Panc1 (cell line): ENCODE measurements at regions not wholly inside any gene's neighbourhood (a gene's known extent, or its start where the extent isn't known, plus 50 kb on each side); places are given as distances from the start of the nearest gene placed in this dataset.

ENCODE experiments used
- TCF7L2 ChIP-seq: IDR thresholded peaks from 2 replicates; pipeline ENCODE4 v1.6.1; 2011; ENCODE audit warnings: mild to moderate bottlenecking, low read depth, low read length, inconsistent platforms
- TF ChIP-seq, protein P1 (sequence below): fragments of 450-650 bp; IDR thresholded peaks from 2 replicates; pipeline ENCODE4 v1.5.1; 2017; ENCODE audit warnings: mild to moderate bottlenecking
- TF ChIP-seq, protein P2 (sequence below), 2 experiments: IDR thresholded peaks; 2 replicates each; pipeline ENCODE4 v1.6.1; 2011 to 2012; ENCODE audit warnings: low read depth in 2 of 2, control low read depth in 1 of 2, low read length in 1 of 2, mild to moderate bottlenecking in 1 of 2, moderate library complexity in 1 of 2; ENCODE audit not compliant: insufficient read depth in 1 of 2

GRCh38 chr9:73684601-73685000 is 532.9 kb downstream of the ANXA1 start:
- TF ChIP-seq, protein P1, sequence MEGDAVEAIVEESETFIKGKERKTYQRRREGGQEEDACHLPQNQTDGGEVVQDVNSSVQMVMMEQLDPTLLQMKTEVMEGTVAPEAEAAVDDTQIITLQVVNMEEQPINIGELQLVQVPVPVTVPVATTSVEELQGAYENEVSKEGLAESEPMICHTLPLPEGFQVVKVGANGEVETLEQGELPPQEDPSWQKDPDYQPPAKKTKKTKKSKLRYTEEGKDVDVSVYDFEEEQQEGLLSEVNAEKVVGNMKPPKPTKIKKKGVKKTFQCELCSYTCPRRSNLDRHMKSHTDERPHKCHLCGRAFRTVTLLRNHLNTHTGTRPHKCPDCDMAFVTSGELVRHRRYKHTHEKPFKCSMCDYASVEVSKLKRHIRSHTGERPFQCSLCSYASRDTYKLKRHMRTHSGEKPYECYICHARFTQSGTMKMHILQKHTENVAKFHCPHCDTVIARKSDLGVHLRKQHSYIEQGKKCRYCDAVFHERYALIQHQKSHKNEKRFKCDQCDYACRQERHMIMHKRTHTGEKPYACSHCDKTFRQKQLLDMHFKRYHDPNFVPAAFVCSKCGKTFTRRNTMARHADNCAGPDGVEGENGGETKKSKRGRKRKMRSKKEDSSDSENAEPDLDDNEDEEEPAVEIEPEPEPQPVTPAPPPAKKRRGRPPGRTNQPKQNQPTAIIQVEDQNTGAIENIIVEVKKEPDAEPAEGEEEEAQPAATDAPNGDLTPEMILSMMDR = no peak
- no peak for TF ChIP-seq TCF7L2
- TF ChIP-seq, protein P2, sequence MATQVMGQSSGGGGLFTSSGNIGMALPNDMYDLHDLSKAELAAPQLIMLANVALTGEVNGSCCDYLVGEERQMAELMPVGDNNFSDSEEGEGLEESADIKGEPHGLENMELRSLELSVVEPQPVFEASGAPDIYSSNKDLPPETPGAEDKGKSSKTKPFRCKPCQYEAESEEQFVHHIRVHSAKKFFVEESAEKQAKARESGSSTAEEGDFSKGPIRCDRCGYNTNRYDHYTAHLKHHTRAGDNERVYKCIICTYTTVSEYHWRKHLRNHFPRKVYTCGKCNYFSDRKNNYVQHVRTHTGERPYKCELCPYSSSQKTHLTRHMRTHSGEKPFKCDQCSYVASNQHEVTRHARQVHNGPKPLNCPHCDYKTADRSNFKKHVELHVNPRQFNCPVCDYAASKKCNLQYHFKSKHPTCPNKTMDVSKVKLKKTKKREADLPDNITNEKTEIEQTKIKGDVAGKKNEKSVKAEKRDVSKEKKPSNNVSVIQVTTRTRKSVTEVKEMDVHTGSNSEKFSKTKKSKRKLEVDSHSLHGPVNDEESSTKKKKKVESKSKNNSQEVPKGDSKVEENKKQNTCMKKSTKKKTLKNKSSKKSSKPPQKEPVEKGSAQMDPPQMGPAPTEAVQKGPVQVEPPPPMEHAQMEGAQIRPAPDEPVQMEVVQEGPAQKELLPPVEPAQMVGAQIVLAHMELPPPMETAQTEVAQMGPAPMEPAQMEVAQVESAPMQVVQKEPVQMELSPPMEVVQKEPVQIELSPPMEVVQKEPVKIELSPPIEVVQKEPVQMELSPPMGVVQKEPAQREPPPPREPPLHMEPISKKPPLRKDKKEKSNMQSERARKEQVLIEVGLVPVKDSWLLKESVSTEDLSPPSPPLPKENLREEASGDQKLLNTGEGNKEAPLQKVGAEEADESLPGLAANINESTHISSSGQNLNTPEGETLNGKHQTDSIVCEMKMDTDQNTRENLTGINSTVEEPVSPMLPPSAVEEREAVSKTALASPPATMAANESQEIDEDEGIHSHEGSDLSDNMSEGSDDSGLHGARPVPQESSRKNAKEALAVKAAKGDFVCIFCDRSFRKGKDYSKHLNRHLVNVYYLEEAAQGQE (IDR thresholded peaks at IDR 0.05; ENCODE audit: insufficient read depth in 1 of 2, low read depth in 2 of 2, low read length in 1 of 2) = no peak
